ENCODE measurements at regions not wholly inside any gene's neighbourhood (a gene's known extent, or its start where the extent isn't known, plus 50 kb on each side); places are given as distances from the start of the nearest gene placed in this dataset.

GRCh38 chr1:70517444-70517843 is 106.4 kb downstream of the CTH start:
- TF ChIP-seq CTCF (IDR thresholded peaks at IDR 0.05) (no peak), POLR2AphosphoS5 (IDR thresholded peaks at IDR 0.05) (no peak)

All from suprapubic skin (tissue), 3 donors.